Cardiac muscle cell (in vitro differentiated cells and primary cell): ENCODE measurements at regions not wholly inside any gene's neighbourhood (a gene's known extent, or its start where the extent isn't known, plus 50 kb on each side); places are given as distances from the start of the nearest gene placed in this dataset.
"Not testable (repeated sequence)": the region's sequence is repeated elsewhere in the genome, so short reads cannot be mapped to it uniquely, and the experiment has no call there.

ENCODE experiments used
- DNase-seq, 2 donors: peaks; one replicate each; pipeline versions ENCODE4 v3.0.0 to v3.0.0-alpha.2; 2010 to 2017; ENCODE audit warnings: low read depth in 1 of 2, low spot score in 1 of 2
- H3K27ac ChIP-seq: fragments of 200-600 bp; sonication (generic); 2 replicates; pipeline ENCODE4 v1.5.1; 2016
- H3K27me3 ChIP-seq: fragments of 200-600 bp; sonication (generic); 2 replicates; pipeline ENCODE4 v1.6.0; 2016; ENCODE audit warnings: control low read depth
- H3K36me3 ChIP-seq: fragments of 200-600 bp; sonication (generic); 2 replicates; pipeline ENCODE4 v1.5.1; 2016; ENCODE audit warnings: control low read depth
- H3K4me1 ChIP-seq: fragments of 200-600 bp; sonication (generic); 2 replicates; pipeline ENCODE4 v1.8.1; 2017; ENCODE audit warnings: low read depth, mild to moderate bottlenecking, mixed run types
- H3K4me3 ChIP-seq: fragments of 200-600 bp; sonication (generic); 2 replicates; pipeline ENCODE4 v1.5.1; 2016; ENCODE audit warnings: mild to moderate bottlenecking
- H3K9me3 ChIP-seq: fragments of 200-600 bp; sonication (generic); 2 replicates; pipeline ENCODE4 v1.5.1; 2017; ENCODE audit warnings: low read depth, mild to moderate bottlenecking, control low read depth
- CTCF ChIP-seq: IDR thresholded peaks from 2 replicates; pipeline ENCODE4 v1.5.1; 2012; ENCODE audit warnings: low read depth, mild to moderate bottlenecking, low read length

DNA sequence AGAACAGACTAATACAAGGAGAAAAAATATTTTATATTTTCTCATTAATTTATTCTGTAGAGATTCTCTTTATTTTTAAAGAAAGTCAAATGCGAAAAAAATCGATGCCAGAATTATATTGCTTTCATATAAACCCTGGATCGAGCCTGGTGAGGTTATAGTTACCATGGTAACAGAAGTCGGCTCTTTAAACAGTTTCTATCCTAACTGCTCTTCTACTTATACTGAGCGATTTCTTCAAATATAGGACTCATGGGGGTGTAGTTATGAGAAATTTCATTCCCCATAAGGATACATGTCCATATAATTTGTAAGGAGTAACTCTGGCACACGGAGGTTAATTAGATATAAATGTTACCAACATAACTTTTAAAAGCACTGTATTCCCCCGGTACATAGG lies 973.5 kb upstream of the NCAM2 start:
- no peak for TF ChIP-seq CTCF
- Histone ChIP-seq H3K4me3 (no peak overlapping the region), H3K36me3 (no peaks in the 10 kb centered on the region), H3K4me1 (no peaks in the 10 kb centered on the region), H3K27me3 (no peaks in the 10 kb centered on the region), H3K27ac (no peak overlapping the region), H3K9me3 (no peaks in the 10 kb centered on the region)
- no peak for DNase-seq

DNA sequence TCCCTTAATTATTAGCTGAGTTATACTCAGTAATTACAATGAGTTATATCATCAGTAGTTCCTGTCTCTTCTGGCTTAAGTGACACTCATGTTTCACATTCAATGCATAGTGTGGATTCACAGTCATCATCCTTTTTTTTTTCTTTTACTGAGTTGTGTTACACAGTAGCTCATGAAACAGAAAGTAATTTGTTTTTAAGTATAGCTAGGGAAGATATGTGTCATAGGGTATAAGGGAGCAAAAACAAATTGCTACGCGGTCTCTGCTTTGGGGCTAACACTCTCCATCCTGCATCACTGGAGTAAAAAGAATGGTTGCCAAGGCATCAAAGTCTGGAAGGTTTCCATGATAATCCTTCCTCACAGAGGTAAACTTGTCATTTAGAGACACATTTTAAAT lies 971.7 kb upstream of the NCAM2 start:
- H3K27me3 ChIP-seq, result no peaks in the 10 kb centered on the region
- H3K4me3 ChIP-seq, result no peak overlapping the region
- no peak overlapping the region for H3K27ac ChIP-seq
- H3K4me1 ChIP-seq, result no peaks in the 10 kb centered on the region
- no peaks in the 10 kb centered on the region for H3K9me3 ChIP-seq
- no peak for TF ChIP-seq CTCF
- H3K36me3 ChIP-seq, result no peaks in the 10 kb centered on the region
- DNase-seq, result no peak

- H3K36me3 ChIP-seq, result no peaks in the 10 kb centered on the region
These were observed 967.8 kb upstream of the NCAM2 start for GRCh38 chr21:20030390-20030789.

GRCh38 chr21:20031807-20032206 lies 966.4 kb upstream of the NCAM2 start:
- Histone ChIP-seq H3K4me1 (no peaks in the 10 kb centered on the region), H3K9me3 (no peaks in the 10 kb centered on the region), H3K27ac (no peak overlapping the region), H3K27me3 (no peaks in the 10 kb centered on the region), H3K4me3 (no peak overlapping the region), H3K36me3 (no peaks in the 10 kb centered on the region)
- no peak for TF ChIP-seq CTCF
- DNase-seq, result no peak

More at GRCh38 chr21:20030390-20030789, 967.8 kb upstream of the NCAM2 start:
- H3K27ac ChIP-seq, result no peak overlapping the region
- H3K27me3 ChIP-seq, result no peaks in the 10 kb centered on the region
- no peak overlapping the region for H3K4me3 ChIP-seq
- no peaks in the 10 kb centered on the region for H3K9me3 ChIP-seq
- TF ChIP-seq CTCF, result no peak
- DNase-seq, result no peak
- no peaks in the 10 kb centered on the region for H3K4me1 ChIP-seq

- Histone ChIP-seq H3K36me3 (no peaks in the 10 kb centered on the region), H3K27me3 (no peaks in the 10 kb centered on the region), H3K9me3 (no peaks in the 10 kb centered on the region), H3K4me1 (no peaks in the 10 kb centered on the region), H3K27ac (no peak overlapping the region), H3K4me3 (no peak overlapping the region)
- DNase-seq, result peak in 1 of 2 donors; percentile 22
- TF ChIP-seq CTCF, result no peak
These were observed 957.4 kb upstream of the NCAM2 start for GRCh38 chr21:20040768-20041167.

DNA sequence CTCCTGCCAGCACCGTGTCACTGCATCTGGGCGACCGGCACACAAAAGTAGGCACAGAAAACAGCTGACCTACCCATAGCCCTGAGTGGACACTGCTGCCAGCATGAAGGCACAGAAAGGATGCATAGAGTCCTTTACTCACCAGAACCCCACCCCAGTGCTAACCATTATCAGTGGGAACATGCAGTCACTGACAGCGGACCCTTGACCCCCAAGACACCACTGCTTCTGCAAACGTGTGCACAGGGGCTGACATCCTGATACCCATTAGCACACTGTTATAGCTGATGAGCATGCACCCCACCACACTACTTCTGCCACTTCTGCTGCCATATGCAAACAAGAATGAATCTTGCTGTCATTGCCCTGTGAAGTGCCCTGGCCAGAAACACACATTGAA lies 953.0 kb upstream of the NCAM2 start:
- Histone ChIP-seq H3K36me3 (no peaks in the 10 kb centered on the region), H3K4me1 (no peaks in the 10 kb centered on the region), H3K27me3 (no peaks in the 10 kb centered on the region), H3K9me3 (no peaks in the 10 kb centered on the region), H3K27ac (no peak overlapping the region), H3K4me3 (no peak overlapping the region)
- no peak for DNase-seq
- TF ChIP-seq CTCF, result no peak

DNA sequence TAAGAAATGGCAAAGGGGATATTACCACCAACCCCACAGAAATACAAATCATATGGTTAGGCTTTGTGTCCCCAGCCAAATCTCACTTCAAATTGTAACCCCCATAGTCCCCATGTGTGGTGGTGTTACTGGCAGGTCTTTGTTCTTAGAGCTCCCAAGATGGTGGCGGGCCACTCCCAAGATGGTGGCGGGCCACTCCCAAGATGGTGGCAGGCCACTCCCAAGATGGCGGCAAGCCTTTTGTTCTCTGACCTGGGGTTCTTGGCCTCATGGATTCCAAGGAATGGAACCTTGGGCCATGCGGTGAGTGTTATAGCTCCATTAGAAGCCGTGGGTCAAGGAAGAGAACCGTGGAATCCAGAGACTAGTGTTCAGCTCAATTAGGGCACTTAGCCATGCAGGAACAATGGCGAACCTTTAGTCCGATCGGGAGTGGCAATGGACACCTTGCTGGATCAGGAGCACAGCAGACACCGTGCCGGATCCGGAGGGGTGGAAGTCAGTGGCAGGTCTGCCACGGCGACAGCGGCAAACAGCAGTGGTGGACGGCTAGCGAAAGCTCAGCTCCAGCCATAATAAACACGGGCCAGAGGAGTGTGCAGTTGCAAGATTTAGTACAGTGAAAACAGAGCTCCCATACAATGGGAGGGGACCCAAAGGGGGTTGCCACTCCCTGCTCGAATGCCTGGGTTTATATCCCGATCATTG lies 949.9 kb upstream of the NCAM2 start:
- not testable (repeated sequence) for H3K27ac ChIP-seq, H3K4me3 ChIP-seq, H3K36me3 ChIP-seq, DNase-seq, H3K9me3 ChIP-seq, H3K27me3 ChIP-seq, H3K4me1 ChIP-seq
